CD14-positive monocyte (primary cell): ENCODE measurements at regions not wholly inside any gene's neighbourhood (a gene's known extent, or its start where the extent isn't known, plus 50 kb on each side); places are given as distances from the start of the nearest gene placed in this dataset.

Experiments used
- DNase-seq, 3 donors: peaks; one replicate each; pipeline ENCODE4 v3.0.0-alpha.2; 2011 to 2022
- H2AFZ ChIP-seq: 2 replicates; pipeline ENCODE4 v1.6.0; 2012; ENCODE audit warnings: mild to moderate bottlenecking, low read depth, low read length, inconsistent platforms; ENCODE audit not compliant: insufficient read depth, poor library complexity, severe bottlenecking
- H3K27ac ChIP-seq, 2 donors: 1 replicate in 1 of 2; 2 replicates in 1 of 2; pipeline ENCODE4 v1.5.1; 2012 to 2013; ENCODE audit warnings: low read length in 2 of 2, control low read depth in 1 of 2, inconsistent platforms in 1 of 2, low read depth in 1 of 2, mild to moderate bottlenecking in 1 of 2
- H3K27me3 ChIP-seq, 2 donors: one replicate each; pipeline versions ENCODE4 v1.6.0 to v1.6.1; 2011 to 2013; ENCODE audit warnings: low read length in 2 of 2; ENCODE audit not compliant: control insufficient read depth in 2 of 2, insufficient read depth in 2 of 2
- H3K36me3 ChIP-seq, 2 donors: replicated peaks in 1 of 2; 1 replicate in 1 of 2; 2 replicates in 1 of 2; pipeline versions ENCODE4 v1.5.1 to v1.6.1; 2012 to 2013; ENCODE audit warnings: low read length in 2 of 2, control low read depth in 1 of 2, inconsistent platforms in 1 of 2, mild to moderate bottlenecking in 1 of 2; ENCODE audit not compliant: insufficient read depth in 2 of 2, control insufficient read depth in 1 of 2
- H3K4me1 ChIP-seq, 2 donors: 1 replicate in 1 of 2; 2 replicates in 1 of 2; pipeline versions ENCODE4 v1.5.1 to v1.6.1; 2012 to 2013; ENCODE audit warnings: low read length in 2 of 2, control low read depth in 1 of 2, inconsistent platforms in 1 of 2, mild to moderate bottlenecking in 1 of 2, moderate library complexity in 1 of 2; ENCODE audit not compliant: insufficient read depth in 2 of 2, control insufficient read depth in 1 of 2
- H3K4me2 ChIP-seq: replicated peaks from 2 replicates; pipeline ENCODE3; 2012; ENCODE audit warnings: low read length, moderate library complexity, mild to moderate bottlenecking; ENCODE audit not compliant: poor library complexity, severe bottlenecking; ENCODE audit errors: extremely low read depth
- H3K4me3 ChIP-seq, 3 experiments: fragments of 200-600 bp in 1 of 3; sonication (generic) in 1 of 3; replicated peaks in 1 of 3; 1 replicate in 2 of 3; 2 replicates in 1 of 3; pipeline ENCODE4 v1.5.1; 2011 to 2013; ENCODE audit warnings: low read length in 3 of 3, mild to moderate bottlenecking in 3 of 3, control low read depth in 2 of 3, low read depth in 2 of 3, inconsistent platforms in 1 of 3, moderate library complexity in 1 of 3
- H3K79me2 ChIP-seq: 2 replicates; pipeline ENCODE4 v1.6.0; 2012; ENCODE audit warnings: mild to moderate bottlenecking, control low read depth, inconsistent platforms, low read length, moderate library complexity; ENCODE audit not compliant: insufficient read depth
- H3K9ac ChIP-seq: 2 replicates; pipeline ENCODE4 v1.6.0; 2017; ENCODE audit warnings: low read length, mild to moderate bottlenecking; ENCODE audit not compliant: insufficient read depth, poor library complexity, severe bottlenecking
- H3K9me3 ChIP-seq, 2 donors: replicated peaks in 1 of 2; 1 replicate in 1 of 2; 2 replicates in 1 of 2; pipeline versions ENCODE4 v1.5.1 to v1.6.1; 2012 to 2013; ENCODE audit warnings: low read length in 2 of 2, control low read depth in 1 of 2; ENCODE audit not compliant: control insufficient read depth in 1 of 2, insufficient read depth in 1 of 2
- H4K20me1 ChIP-seq: 2 replicates; pipeline ENCODE4 v1.6.0; 2012; ENCODE audit warnings: mild to moderate bottlenecking, low read length, control low read depth, moderate library complexity; ENCODE audit not compliant: insufficient read depth
- H3K27ac Mint-ChIP-seq, 7 donors: one replicate each; pipeline ENCODE4 v1.8.0; 2020; ENCODE audit warnings: mild to moderate bottlenecking in 7 of 7, mixed read lengths in 7 of 7, moderate library complexity in 6 of 7, inconsistent platforms in 2 of 7
- H3K27me3 Mint-ChIP-seq, 3 donors: one replicate each; pipeline ENCODE4 v1.8.0; 2021 to 2022; ENCODE audit warnings: low read depth in 3 of 3, mild to moderate bottlenecking in 3 of 3, mixed read lengths in 3 of 3, moderate library complexity in 3 of 3, inconsistent platforms in 1 of 3
- H3K36me3 Mint-ChIP-seq, 2 donors: one replicate each; pipeline ENCODE4 v1.8.0; 2020; ENCODE audit warnings: mixed read lengths in 2 of 2, inconsistent platforms in 1 of 2, mild to moderate bottlenecking in 1 of 2
- H3K4me1 Mint-ChIP-seq: one replicate; pipeline ENCODE4 v1.8.0; 2020; ENCODE audit warnings: mild to moderate bottlenecking, mixed read lengths
- H3K4me3 Mint-ChIP-seq, 2 donors: one replicate each; pipeline ENCODE4 v1.8.0; 2020; ENCODE audit warnings: mild to moderate bottlenecking in 2 of 2, mixed read lengths in 2 of 2, moderate library complexity in 1 of 2
- H3K9me3 Mint-ChIP-seq, 7 donors: one replicate each; pipeline ENCODE4 v1.8.0; 2020 to 2022; ENCODE audit warnings: mixed read lengths in 7 of 7, mild to moderate bottlenecking in 6 of 7, moderate library complexity in 6 of 7, inconsistent platforms in 2 of 7
- CTCF ChIP-seq: fragments of 200-600 bp; IDR thresholded peaks from one replicate; pipeline ENCODE4 v1.8.0; 2022; ENCODE audit warnings: antibody characterized with exemption, mild to moderate bottlenecking
- WGBS: methylation state at CpG from one replicate; pipeline ENCODE4 v1.1.5; 2013; ENCODE audit warnings: missing lambda C conversion rate; ENCODE audit not compliant: insufficient coverage; 5-methylcytosine and 5-hydroxymethylcytosine counted together
- intact Hi-C, 2 donors: fragments of 100-400 bp; cut with micrococcal nuclease; formaldehyde crosslinking; loops; one replicate each; pipeline versions ENCODE4 v1.15.0 to v1.15.1; 2023

GRCh38 chr10:59580026-59580863 lies 129.4 kb downstream of the SLC16A9 start:
- no peak overlapping the region for H3K27ac Mint-ChIP-seq
- H3K9ac ChIP-seq: no peak overlapping the region
- no peak overlapping the region for H2AFZ ChIP-seq
- no peaks in the 10 kb centered on the region for H3K4me1 ChIP-seq
- whole genome bisulfite sequencing: 78% methylated on average over 2 of the region's 3 CpGs
- no peak for DNase-seq
- no peaks in the 10 kb centered on the region for H3K36me3 Mint-ChIP-seq
- peaks cover 0 to 3% (median 0%) of the 10 kb centered on the region in 7 donors for H3K9me3 Mint-ChIP-seq
- no peaks in the 10 kb centered on the region for H3K79me2 ChIP-seq
- H3K27ac ChIP-seq: no peak overlapping the region
- TF ChIP-seq CTCF: no peak
- H3K27me3 Mint-ChIP-seq: peaks cover 0 to 7% (median 3%) of the 10 kb centered on the region in 3 donors
- H3K4me3 ChIP-seq: no peak overlapping the region
- H3K36me3 ChIP-seq: no peaks in the 10 kb centered on the region
- H3K27me3 ChIP-seq: no peaks in the 10 kb centered on the region
- H3K4me1 Mint-ChIP-seq: peaks cover 4% of the 10 kb centered on the region
- H3K4me3 Mint-ChIP-seq: no peak overlapping the region
- H4K20me1 ChIP-seq: no peaks in the 10 kb centered on the region
- H3K9me3 ChIP-seq: no peaks in the 10 kb centered on the region
- intact Hi-C loops: no loop called here
- H3K4me2 ChIP-seq: no peak overlapping the region

- 100% methylated on average over 1 of the region's 4 CpGs for WGBS
- H3K4me3 ChIP-seq: no peak overlapping the region
- peaks cover 0 to 7% (median 4%) of the 10 kb centered on the region in 3 donors for H3K27me3 Mint-ChIP-seq
- H2AFZ ChIP-seq: no peak overlapping the region
- H3K79me2 ChIP-seq: no peaks in the 10 kb centered on the region
- no peak overlapping the region for H3K27ac ChIP-seq
- no peaks in the 10 kb centered on the region for H3K4me1 ChIP-seq
- no peaks in the 10 kb centered on the region for H3K36me3 ChIP-seq
- TF ChIP-seq CTCF: no peak
- H3K4me1 Mint-ChIP-seq: peaks cover 4% of the 10 kb centered on the region
- H3K36me3 Mint-ChIP-seq: no peaks in the 10 kb centered on the region
- no peak overlapping the region for H3K4me3 Mint-ChIP-seq
- no peak overlapping the region for H3K27ac Mint-ChIP-seq
- H4K20me1 ChIP-seq: no peaks in the 10 kb centered on the region
- H3K4me2 ChIP-seq: no peak overlapping the region
- no peak for DNase-seq
- peaks cover 0 to 2% of the 10 kb centered on the region in 2 donors for H3K27me3 ChIP-seq
- H3K9me3 ChIP-seq: no peaks in the 10 kb centered on the region
- peaks cover 0 to 4% (median 0%) of the 10 kb centered on the region in 7 donors for H3K9me3 Mint-ChIP-seq
- intact Hi-C loops: no loop called here
- H3K9ac ChIP-seq: no peak overlapping the region
Observed at GRCh38 chr10:59578741-59579140, 130.9 kb downstream of the SLC16A9 start.
